Activated CD4-positive, alpha-beta T cell treated with anti-CD3 and anti-CD28 coated beads for 1 hour (primary cell): ENCODE measurements at regions not wholly inside any gene's neighbourhood (a gene's known extent, or its start where the extent isn't known, plus 50 kb on each side); places are given as distances from the start of the nearest gene placed in this dataset.

Experiments
- DNase-seq: peaks from one replicate; pipeline ENCODE4 v3.0.0-alpha.2; 2020

DNA sequence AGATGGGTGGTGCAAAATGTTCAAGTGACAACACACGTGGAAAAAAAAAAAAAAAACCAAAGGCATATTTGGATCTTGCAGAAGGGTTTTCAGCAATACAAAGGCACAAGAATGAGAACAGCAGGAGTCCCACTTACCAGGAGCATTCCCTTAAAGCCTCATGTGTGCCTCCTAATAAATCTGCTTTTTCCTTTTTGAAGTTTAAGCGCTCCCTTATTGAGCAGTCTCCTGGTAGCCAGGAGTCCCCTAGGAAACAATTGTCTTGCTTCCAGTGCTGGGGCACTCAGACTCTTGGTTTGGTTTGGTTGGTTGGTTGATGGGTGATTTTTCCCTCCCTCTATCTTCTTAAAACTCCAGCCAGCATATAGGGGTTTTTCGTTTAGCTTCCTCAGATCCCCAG, 321.8 kb upstream of the NFE2L3 start:
- no peak for DNase-seq

DNA sequence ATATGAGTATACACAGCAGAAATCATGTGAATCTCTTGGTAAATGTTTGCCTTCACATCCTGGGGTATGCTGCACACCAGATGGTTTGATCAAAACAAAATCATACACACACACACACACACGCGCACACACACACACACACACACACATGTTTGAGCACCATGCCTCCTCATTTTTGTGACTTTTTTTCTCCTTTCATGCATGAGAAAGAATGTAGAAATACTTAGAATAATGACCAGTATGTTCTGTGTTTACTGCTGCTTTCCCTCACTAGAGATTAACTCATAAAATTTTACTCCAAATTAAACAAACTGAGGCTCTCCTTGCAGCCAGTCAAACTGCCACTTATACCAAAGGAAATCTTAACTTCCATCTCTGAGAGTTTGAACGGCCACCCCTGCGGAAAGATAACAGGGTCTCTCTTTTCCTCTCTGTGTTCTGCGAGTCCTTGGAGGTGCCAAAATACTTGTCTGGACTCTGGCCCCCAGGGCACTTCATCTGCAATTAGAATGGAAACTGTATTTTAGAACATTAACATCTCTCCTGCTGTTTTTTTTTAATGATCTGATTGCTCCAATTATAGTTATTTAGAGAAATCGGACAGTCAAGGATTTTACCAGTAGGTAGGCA, 320.8 kb upstream of the NFE2L3 start:
- DNase-seq = no peak

DNA sequence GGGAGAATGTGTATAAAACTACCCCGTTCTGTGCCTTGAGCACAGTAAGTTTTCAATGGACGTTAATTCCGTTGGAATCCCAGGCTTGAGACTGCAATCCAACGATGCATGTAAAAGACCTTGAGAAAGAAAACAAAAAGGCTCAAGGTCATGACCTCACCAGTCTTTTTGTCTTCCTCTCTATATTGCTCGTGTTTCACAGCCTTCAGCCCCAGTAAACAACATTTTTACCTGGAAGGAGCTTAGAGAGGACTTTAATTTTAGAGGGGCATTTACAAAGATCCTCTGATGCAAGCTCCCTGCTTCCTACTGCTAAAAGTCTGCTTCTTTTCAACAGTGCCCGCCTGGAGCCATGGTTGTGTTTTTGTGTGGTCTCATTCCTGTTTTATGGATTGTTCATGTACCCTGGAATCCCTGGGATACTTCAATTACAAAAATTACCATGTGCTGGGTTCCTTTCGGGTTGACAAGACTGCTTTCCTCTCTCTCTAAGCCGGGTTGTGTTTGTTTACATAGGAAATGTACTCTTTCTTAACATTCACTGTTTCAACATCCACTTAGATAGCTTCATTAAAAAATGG, 320.1 kb upstream of the NFE2L3 start:
- no peak for DNase-seq

DNA sequence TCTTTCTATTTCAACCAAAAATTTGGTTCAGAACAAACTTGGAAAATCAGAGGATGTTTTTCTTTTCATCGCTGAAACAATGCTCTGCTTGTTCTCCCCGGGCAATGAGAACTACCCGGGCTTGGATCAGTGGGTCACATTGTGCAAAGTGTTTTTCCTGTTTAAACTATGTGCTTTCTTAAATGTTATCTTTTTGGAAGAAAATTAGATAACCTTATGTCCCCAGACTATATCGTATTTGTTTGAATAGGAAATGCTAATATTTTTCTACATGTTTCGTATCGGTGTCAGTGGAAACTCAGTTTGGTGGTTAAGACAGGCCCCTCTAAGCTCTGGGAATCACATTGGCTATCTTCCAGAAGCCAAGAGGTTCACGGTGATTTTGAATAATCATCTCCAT, 319.5 kb upstream of the NFE2L3 start:
- DNase-seq = no peak

DNA sequence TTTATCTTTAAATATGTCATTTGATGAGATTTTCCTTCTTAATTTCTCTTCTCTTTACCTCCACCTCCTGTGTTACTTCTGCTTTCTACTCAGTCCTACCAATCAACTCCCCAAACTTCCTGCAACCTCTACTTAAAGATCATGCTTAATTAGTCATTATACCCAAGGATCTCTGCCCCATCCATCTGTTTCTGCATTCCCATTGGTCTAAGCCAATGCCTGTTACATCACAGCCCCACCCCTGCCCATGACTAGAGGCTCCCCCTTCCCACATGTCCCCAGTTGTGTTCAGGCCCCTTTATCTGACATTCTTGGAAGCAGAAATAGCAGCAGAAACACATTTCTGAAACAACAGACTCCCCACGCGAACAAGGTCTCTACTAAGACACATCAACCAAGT, 319.1 kb upstream of the NFE2L3 start:
- no peak for DNase-seq

DNA sequence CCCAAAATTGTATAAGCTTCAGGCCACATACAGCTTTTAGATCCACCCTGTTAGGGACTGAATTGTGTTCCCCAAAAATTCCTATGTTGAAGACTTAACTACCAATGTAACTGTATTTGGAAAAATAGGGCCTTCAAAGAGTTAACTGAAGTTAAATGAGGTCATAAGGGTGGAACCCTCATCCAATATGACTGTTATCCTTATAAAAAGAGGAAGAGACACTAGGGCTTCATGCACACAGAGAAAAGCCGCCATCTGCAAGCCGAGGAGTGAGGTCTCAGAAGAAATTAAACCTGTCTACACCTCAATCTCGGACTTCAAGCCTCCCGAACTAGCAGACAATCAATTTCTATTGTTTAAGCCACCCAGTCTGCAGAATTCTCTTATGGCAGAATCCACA, 317.9 kb upstream of the NFE2L3 start:
- no peak for DNase-seq

DNA sequence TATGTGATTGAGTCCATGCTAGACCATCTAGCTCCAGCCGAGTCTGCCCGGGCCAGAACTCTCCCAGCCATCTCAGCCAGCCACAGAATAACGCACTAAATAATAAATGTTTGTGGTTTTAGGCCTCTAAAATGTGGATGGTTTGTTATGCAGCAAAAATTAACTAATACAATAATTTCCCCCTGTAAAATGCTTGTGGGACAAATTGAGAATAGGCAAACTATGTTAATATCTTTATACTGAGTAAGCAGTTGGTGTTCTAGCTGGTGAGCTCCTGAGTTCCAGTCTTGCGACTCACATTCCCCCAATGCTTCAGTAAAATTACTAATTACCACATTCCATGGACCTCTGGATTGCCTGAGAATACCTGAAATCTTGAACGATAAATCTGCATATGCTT, 316.8 kb upstream of the NFE2L3 start:
- no peak for DNase-seq

DNA sequence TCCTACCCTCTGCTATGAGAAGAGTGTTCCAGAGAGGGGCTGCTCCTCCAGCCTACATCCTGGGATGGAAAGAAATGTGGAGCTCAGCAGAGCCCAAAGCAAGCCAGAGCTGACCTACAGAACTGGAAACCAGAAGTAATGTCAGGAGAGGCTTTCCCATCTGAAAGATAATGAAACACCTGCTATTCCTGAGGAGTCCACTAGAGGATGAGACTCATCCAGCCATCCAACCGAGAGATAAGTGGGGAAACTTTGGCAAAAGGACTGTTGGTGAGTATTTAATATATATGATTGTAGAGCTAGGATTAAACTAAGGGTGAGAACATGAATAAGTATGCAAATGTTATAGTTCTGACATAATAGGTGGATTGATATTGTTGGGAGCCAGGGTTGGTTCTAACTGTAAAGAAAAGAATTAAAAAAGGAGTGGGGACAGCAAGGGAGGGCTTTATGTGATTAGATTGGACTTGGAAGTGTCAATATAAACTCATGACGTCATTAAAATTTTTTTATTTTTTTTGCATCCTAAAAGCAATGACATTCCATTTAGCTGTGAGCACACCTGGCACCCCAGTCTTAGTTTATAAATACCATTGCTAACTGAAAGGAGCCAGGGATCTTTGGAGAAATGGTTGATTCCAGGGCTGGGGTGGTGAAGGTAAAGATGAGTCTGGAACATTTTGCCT, 312.8 kb upstream of the NFE2L3 start:
- DNase-seq = no peak

DNA sequence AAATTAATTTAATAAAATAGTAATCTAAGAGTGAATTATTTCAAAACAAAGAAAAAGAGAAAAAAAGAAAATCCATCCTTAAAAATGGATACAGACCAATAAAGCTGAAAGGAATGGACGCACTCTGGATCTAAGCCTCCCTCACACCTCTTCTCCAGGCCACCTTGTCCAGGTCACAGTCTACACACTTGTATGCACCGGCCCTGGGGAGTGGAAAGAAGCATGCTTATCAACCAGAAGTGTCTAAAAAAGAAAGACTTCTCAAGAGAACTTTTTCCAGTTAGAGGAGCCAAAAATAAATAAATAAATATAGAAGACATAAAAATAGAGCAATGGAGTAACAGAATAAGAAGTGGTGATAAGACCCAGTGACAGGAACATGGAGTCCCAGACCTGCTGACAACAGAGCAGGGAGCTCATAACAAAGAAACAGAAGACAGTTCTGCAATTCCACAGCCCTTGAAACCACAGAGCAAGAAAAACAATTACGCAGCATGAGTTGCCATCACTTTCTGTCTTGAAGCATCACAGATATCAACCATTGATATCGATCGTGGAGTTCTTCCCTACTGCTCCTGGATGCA, 311.7 kb upstream of the NFE2L3 start:
- DNase-seq = no peak

DNA sequence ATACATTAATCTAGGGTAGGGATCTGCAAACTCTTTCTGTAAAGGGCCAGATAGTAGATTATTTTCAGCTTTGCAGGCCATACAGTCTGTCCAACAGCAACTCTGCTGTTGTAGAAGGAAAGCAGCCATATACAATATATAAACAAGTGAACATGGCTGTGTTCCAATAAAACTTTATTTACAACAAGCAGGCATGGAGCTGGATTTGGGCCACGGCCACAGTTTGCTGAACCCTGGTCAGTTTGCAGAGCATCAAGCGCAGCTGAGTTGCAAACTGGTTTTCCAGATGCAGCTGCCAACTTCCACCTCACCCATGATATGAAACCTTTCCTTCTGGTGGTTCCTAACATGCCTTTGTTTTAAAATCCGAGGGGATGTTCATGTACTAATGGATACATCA, 310.4 kb upstream of the NFE2L3 start:
- no peak for DNase-seq

DNA sequence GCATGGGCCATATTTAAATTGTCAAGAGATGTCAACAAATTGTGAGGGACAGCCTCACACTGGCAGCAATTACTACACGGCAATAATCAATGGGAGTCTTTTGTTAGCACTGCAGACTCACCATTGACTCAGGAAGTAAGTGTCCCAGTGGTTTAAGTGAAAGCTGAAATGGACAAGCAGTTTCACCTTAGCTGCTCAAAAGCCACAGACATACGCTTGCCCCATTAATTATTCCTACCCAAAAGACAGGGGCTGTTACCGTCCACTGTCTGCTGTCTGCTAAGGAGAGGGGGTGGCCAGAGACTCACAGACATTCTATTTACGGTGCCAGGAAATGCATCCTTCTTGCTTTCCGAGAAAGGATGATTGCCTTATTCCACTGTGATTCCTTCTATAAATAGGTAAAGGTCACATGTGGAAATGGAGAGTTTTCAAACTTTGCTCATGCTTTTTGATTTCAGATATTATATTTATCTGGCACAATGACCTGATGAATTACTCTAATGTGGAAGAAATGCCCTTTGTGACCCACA, 309.7 kb upstream of the NFE2L3 start:
- no peak for DNase-seq

DNA sequence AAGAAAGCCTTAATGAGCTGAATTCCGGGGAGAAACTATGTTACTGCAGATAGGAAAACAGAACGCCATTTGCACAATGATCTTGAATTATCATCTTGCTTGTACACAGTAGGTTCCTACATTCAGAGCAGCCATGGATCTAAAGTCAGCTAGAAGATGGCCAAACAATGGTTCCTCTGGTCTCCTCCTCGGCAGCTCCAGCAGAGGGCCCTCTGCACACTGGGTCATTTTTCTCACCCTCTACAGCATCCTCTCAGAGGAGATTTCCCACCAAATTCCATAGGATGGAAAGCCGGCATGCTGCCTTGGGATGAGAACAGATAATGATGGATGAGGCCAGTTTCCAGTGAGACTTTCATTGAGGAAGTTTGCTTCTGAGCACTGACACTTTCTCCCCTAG, 308.5 kb upstream of the NFE2L3 start:
- no peak for DNase-seq

DNA sequence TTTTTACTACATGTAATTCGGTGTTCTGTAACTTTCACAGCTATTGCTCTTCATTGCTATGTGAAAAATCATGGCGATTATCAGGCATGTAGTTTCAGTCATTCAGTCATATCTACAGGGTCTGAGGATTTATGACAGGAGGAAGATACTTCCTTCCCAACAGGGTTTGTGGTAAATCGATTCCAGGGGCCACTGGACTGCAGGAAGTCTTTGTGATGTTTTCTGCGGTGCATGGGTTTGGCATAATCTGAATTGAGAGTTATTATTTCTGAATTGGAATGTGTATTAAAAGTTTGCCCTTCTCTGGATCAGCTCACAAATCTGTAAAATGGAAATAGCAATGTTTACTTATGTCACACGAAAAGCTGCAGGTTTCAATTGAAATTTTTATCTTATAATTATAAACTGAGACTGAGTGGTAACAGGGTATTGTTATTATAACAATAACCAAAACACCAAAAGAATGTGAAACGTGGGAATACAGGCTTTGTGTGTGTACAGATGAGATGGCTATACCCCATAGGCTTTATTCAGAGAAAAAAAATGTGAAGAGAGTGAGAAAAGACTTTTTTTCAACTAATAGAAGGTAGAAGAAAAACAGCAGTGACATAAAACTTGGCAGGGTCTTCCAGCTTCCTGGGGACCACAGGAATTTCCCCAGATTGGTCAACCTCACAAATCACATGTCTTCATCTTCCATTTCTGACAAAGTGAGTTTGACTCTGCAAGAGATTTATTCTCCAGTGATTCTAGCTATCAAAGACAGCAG, 307.7 kb upstream of the NFE2L3 start:
- DNase-seq = no peak

DNA sequence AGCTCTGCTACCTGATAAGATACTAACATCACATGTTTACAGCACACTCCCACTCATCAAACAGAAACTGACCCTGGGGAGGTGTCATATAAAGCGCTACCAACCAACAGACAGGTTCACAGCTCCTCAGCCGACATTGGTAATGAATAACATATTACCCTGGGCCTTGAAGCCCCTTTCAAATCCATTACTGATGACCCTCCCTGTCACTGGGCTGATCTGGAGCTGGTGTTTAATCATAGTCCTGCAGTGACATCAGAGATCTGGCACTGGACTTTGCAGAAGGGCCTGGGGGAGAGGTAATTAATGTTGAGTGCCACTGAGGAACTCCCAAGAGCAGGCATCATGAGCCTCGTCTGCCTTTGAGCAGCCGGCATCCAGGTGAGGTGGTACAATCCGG, 306.5 kb upstream of the NFE2L3 start:
- DNase-seq = no peak

DNA sequence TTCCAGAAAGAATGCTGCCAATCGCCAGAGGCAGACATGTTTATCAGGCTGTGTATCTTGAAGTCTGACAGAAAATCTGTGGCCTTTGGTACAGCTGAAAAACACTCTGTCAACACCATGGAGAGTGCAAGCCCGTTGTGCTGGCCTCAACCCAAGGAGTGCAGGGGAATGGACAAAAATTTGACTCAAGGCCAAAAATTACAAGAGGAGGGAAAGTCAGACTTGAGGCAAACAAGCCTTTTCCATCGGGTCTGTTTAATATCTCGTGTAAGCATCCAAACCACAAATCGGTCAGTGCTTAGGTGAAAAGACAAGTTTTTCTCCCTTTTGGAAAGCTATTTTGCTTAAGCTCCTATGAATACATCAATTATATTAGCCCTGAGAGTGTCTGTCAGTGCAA, 305.3 kb upstream of the NFE2L3 start:
- no peak for DNase-seq

DNA sequence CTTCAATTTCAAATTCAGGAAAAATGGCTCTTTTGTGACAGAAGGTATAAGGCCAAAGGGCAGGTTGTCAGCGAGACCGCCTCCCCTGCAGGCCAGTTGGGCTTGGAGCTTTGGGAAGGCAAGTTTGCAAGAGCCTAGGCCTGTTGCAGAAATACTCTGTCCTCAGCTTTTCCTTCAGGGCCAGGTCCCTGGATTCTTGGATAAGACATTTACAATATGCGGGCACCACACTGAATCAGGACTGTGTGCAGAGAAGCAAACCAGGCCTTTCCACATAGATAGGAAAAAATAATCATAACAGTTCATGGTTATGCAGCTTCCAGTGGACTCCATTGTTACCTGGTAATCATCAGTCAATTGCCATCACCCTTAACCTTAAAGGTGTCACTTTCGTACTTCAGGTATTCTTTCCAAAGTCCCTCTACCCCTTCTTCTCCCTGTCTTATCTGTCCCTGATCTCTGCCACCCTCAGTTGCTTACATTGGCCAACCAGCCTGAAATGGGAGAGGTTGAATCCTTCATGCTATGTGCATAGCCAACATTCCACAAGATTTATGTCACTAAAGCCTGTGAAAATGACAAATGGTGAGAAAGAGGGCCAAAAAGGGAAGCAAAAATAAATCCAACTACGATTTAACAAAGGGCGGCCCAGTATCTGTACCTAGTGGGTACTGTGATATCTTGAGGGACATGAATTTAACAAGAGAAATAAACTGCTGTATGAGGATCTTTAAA, 304.5 kb upstream of the NFE2L3 start:
- no peak for DNase-seq

DNA sequence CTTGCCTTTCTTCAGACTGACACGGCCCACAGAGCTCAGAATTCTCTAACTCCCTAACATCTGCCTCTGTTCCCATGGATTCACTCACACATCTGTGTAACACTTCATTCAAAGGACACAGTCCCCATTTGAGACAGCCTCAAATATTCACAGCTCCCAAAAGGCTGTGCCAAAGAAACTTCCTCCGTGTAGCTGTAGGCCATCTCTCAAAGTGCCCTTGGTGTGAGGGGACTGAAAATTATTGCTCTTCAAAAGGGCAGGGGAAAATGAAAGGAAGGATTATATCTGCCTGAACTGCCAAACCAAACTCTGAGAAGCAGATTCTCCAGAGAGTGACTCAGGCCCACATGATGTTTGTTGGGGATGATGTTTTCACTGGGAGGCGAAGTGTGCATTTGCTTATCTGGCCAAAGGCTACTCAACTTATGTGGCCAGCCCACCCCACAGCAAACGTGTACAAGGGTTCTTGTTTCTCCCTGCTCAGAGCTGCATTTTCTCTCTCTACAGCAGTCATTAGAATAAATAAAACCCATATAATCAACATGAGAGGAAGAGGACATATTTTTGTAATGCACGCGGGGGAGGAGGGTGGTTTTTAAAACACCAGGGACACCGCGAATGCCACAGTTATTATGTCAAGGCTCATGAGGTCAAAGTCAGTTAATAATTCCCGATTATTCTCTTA, 302.4 kb upstream of the NFE2L3 start:
- DNase-seq = no peak

DNA sequence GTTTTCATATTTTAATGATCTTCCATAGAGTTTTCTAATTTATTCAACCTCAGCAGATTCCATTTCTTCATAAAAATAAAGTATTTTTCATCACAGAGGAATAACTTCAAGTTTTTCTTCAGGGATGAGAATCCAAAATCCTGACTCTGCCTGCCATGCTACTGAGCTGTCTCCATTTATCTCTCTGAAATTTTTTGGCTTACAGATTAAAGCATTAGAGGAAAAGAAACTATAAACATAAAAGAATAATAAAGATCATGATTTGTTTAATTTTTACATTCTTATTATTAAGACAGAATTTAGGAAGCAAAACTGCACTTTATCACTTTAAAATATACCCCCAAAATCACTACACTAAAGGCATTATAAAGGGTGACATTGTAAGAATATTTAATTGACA, 301.8 kb upstream of the NFE2L3 start:
- DNase-seq = no peak

DNA sequence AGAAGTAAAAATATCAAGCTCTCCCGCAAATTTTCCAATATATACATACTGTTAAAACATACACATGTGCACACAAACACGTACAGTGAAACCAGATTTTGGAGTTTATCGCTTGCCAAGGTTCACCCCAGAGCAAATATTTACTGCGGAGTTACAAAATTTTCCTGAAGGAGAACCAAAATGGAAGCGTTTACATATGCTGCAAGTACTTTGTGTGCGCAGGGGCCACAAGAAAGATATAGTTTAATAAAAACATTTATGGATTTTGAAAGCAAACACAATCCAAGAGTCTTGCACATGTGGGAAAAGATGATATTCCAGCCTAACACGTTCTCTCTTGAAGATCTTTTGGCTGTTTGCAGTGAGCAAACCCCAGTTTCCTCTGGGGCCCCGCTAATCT, 301.3 kb upstream of the NFE2L3 start:
- no peak for DNase-seq

DNA sequence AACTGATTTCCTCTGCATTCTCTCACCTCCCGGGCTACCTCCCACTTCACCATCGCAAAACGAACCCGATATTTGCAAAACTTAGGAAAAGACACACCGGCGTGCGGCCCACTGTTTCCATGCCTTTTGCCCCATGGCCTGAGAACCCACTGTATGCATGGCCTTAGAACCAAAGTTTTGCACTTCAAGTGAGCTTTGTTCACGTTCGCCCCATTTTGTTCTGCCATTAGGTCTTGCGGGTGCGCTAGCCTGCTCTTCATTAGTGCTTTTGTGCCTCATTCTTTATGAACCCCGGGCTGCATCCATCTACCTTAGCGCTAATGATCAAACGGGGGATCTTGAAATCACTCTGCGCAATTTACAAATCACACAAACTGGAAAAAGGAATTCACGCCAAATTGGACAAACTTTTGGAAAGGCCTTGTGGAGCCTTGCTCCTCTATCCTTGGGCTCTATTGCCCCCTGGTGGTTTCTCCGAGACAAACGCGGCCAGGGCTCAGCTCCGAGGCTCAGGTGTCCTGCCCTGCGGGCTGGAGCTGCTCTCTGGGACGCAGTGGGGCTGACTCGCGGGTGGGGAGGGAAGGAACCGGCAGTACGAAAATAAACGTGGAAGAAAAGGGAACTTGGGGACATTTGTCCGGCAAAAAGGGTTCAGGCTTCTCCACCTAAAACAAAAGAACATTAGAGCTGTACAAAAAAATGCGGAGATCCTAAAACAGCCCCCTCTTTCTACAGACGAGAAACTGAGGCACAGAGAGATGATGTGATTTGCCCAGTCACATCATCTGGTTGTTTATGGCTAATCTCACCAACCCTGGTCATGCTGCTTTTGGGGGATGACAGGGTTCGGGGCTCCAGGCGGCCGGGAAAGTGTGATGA, 300.4 kb upstream of the NFE2L3 start:
- DNase-seq = no peak
